ENCODE measurements at regions not wholly inside any gene's neighbourhood (a gene's known extent, or its start where the extent isn't known, plus 50 kb on each side); places are given as distances from the start of the nearest gene placed in this dataset.
"Not testable (repeated sequence)": the region's sequence is repeated elsewhere in the genome, so short reads cannot be mapped to it uniquely, and the experiment has no call there.

DNA sequence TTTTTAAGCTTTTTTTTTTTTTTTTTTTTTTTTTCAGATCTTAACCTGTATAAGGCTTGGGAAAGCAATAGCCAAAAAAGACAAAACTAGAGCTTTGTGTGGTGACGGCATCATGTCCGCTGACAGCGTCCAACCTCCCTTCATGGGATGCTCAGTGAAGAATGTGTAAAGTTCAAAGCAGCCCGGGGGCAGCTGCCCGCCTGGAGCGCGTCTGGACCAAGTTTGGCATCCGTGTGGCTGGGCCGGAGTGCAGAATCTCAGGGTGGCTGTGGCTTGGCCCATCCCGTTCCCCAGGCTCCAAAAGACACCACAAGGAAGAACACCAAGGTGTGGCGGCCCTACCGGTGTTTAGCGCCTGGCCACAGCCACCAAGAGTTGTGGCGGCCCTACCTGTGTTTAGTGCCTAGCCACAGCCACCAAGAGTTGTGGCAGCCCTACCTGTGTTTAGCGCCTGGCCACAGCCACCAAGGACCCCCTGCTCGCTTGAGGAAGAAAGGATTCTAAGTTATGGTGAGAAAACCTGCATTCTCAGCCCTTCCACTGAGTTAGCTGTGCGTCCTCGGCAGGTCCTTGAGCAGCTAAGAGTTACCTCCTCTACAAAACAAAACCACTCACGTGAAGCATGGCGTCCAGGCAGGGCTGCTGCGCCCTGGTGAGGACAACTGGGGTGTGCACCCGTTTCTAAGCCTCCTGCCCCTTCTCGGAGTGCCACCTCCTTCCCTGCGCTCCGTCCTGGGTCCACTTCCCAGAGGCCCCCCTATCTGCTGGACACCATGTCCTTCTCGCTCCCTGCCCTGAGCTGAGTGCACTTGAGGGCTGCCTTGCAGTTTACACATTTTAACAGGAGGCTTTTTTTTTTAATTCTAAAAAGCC, 103.6 kb upstream of the SALL3 start:
- DNase-seq (ENCODE audit: low read depth in 2 of 2): no peak

DNA sequence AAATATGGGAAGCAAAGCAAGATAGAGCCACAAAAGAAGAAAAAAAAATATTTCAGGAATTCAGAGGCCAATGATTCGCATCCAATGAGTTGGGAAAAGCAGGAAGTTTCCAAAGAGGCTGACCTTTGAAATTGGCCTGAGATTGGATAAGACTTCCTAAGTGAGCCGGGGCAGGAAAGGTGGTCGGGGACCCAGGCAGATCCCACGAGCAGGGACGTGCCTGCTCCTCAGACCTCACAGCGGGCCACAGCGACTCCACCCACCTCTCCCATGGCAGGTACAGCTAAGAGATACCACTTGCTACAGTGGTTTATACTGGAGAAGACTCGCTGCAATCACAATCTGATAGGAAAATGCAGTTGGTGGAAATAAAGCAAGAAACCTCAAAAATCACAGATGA, 102.8 kb upstream of the SALL3 start:
- DNase-seq (ENCODE audit: low read depth in 2 of 2): no peak

DNA sequence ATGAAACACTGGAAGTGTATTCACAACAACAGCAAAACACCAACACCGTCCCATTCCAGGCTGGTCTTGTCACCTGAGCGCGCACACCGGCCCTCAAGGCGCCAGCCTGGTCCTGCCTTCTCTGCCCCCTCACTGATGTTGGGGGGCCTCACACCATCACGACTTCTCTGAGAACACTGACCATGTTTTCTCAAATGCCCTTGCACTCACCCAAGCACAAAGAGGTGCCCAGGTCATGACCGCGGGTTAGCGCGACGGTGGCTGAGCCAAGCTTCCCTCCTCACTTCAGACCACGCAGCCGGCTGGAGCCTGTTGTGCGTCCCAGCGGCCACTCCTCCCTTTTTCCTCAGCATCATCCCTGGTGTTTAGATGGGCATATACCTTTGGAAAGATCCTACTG, 101.3 kb upstream of the SALL3 start:
- DNase-seq (ENCODE audit: low read depth in 2 of 2): no peak

DNA sequence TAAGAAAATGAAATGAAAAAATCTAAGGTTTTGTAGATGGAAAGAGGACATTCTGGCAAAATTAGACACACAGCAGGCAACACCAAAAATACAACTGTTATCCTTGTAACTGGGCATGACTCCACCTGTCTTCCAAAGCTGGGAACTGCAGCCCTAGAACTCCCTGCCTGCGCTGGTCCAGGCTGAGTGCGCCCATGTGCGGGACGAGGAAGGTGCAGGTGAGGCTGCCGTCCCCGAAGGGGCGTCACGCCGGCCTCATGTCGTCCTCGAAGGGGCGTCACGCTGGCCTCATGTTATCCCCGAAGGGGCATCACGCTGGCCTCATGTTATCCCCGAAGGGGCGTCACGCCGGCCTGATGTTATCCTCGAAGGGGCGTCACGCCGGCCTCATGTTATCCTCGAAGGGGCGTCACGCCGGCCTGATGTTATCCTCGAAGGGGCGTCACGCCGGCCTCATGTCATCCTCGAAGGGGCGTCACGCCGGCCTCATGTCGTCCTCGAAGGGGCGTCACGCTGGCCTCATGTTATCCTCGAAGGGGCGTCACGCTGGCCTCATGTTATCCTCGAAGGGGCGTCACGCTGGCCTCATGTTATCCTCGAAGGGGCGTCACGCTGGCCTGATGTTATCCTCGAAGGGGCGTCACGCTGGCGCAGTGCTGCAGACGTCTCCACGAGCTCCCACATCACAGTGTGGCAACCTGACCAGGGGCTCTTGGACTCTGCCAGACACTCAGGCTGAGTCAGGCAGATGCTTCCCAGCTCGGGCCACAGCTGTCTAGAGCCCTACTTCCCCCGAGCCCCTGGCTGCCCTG, 100.3 kb upstream of the SALL3 start:
- not testable (repeated sequence) for DNase-seq (ENCODE audit: low read depth in 2 of 2)

DNA sequence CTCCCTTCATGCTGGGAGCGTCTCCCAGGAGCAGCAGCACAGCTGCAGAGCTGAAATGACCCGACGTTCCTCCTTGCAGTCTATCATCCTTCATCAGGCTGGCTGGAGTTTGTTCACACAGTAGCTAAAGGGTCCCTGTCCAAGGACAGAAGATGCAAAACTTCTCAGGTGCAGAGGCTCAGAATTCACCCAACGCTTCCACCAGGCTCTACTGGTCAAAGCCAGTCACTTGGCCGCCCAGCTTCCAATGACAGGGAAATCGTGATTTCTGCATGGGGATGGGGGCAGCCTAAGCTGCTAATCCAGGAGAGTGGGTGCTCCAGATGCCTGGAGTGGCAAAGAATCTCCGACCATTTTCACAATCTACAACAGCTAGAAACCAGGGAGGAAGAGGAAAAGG, 97.0 kb upstream of the SALL3 start:
- no peak for DNase-seq (ENCODE audit: low read depth in 2 of 2)

DNA sequence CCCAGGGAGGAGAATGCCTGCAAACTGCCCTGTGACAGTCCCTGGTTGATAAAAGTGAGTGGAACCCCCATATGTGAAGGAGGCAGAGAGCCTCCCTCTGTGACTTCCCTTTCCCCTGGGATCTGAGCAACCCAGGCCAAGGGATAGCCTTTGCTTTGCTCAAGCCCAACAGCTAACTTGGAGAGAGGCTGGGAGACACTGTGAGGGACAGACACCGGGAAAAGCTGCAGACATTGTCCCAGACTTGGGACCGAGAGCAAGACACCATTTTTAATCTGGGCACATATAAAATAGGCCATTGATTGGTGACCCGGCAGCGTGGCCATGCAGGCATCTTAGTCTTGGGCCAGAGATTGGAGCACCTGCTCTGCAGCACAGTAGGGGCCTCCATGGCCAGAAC, 96.1 kb upstream of the SALL3 start:
- no peak for DNase-seq (ENCODE audit: low read depth in 2 of 2)

DNA sequence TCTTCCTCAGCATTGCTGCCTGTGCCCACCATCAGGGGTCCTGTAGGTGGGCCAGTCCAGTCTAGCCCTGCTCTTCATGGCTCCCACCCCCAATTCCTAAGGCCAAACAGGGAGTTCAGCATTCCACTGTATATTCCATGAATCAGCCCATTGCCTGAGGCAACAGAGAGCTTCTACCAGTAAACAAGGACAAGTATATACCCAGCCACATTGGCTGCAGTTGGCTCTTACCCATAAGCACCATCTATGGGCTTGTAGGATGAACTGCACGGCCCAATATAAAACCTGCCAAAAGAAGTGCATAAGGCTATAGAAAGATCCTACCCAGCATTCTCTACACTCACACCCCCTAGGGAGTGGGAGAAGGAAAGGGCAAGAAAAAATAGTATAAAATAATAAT, 95.1 kb upstream of the SALL3 start:
- DNase-seq (ENCODE audit: low read depth in 2 of 2): no peak

DNA sequence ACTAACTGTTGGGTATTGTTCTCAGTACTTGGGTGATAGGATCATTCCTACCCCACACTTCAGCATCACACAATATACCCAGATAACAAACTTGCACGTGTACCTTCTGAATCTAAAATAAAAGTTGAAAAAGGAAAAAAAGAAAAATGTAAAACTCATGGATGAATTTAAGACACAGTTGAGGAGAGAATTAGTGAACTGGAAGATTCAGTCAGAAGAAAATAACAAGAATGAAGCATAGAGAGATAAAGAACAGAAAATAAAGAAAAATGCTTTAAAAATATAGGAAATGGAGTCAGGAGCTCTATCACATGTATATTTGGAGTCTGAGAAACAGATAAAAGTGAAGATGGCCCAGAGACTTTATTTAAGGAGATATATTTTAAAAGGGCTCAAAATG, 90.4 kb upstream of the SALL3 start:
- DNase-seq (ENCODE audit: low read depth in 2 of 2): no peak

DNA sequence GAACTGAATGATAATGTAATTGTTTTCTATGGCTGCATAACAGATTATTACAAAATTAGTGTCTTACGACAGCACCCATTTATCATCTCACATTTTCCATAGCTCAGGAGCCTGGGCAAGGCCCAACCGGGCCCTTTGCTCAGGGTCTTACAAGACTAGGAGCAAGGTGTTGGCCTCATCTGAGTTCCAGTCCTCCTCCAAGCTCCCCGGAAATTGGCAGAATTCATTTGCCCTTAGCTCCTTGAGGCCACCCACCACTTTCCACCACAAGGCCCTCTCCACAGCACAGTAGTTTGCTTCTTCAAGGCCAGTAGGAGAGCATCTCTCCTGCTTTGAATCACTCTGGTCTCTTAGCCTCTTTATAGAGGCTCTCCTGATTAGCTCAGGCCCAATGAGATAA, 89.2 kb upstream of the SALL3 start:
- no peak for DNase-seq (ENCODE audit: low read depth in 2 of 2)

DNA sequence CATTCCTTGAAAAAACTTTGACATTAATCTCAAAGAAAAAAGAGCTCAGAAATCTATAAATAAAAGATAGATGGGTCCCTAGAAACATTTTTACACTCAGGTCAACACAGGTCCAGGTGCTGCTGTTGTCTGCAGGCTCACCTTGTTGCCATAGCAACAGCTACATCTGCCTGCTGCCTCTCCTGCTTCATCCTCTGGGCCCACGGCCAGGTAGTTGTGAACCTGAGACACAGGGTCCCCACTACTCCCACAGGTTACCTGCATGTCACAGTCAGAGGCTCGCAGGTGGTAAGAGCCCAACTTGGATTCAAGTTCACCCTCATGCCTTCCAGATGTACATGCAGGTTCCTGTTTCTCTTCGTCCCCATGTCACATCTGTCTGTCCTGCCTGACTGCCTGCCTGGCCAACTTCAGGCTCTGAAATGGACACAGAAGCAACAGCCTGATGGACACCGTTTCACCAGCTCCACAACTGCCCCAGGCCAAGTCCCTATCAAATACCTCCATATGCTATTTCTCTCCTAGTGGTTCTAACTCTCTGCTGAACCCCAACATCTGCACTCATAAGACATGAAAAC, 88.3 kb upstream of the SALL3 start:
- no peak for DNase-seq (ENCODE audit: low read depth in 2 of 2)

DNA sequence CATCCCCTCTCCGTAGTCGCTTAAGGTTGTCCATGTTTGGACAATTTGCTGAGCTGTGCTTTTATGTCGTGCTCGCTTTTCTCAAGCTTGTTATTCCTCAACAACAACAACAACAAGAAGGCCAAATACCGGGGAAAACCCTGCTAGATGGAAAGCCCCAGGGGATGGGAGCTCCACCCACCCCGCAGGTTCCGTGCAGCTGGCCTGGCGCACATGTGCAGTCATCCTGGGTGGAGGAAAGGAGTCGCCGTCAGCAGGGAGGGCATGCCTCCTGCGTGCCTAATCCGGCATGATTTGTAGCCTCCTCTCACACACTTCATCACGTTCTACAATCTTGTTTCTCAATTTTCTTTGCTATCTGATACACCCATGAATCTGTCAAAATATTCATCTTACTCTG, 87.4 kb upstream of the SALL3 start:
- no peak for DNase-seq (ENCODE audit: low read depth in 2 of 2)

DNA sequence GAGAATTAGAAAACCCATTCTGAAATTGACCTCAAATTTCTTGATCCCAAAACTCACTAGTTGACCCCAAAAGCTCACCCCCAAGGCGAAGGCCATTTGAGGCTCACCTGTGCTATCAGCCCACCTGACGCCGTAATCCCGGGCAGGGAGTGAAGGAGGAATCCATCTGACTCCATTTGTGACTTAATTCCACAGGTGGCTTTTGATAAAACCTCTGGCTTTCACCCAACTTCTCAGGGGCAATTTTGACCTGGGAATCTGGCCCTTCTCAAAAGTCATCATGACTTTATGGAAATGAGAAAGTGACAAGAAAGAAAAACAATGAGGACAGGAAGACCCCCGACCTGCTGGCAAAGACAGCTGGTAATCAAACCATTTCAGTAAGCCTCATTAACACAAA, 86.9 kb upstream of the SALL3 start:
- no peak for DNase-seq (ENCODE audit: low read depth in 2 of 2)

DNA sequence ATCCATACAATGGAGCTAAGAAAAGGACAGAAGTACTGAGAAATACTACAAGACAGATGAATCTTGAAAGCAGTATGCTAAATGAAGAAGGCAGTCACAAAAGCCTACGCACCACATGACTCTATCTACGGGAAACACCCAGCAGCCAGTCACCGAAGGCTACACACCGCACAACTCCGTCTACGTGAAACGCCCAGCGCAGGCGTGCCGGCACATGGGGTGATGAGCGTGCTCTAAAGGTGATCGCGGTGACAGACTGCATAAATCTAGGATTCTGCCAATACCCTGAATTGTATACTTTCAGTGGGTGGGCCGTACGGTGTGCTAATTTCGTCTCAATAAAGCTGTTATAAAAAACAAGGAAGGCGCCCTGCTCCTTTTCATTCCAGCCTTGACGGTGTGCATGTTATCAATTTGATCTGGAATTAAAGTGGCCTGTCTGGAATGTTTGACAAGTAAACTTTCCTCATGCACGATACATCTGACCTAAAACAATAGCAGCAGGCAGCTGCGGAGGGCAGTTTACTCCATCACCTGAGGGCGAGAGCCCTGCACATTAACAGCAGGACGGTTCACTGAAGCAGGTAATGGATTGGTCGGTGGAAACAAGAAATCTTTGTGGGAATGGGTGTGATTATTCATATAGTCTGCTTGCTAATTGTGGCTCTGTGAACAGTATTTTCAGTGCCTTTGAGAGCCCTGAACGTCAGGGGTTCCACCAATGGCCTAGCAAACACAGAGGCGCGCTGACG, 86.2 kb upstream of the SALL3 start:
- DNase-seq (ENCODE audit: low read depth in 2 of 2): no peak

DNA sequence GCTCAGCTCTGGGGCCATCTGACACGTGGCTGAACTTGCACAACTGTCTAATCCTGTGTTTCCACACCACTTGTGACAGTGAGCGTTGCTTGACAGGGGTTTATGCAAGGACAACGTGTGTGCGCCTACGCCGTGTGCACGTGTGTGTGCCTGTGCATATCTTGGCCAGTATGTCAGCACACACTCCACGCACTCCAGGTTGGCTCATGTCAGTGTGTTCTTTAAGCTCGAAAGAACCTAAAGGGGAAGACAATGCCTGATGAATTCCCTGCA, 85.6 kb upstream of the SALL3 start:
- no peak for DNase-seq (ENCODE audit: low read depth in 2 of 2)

DNA sequence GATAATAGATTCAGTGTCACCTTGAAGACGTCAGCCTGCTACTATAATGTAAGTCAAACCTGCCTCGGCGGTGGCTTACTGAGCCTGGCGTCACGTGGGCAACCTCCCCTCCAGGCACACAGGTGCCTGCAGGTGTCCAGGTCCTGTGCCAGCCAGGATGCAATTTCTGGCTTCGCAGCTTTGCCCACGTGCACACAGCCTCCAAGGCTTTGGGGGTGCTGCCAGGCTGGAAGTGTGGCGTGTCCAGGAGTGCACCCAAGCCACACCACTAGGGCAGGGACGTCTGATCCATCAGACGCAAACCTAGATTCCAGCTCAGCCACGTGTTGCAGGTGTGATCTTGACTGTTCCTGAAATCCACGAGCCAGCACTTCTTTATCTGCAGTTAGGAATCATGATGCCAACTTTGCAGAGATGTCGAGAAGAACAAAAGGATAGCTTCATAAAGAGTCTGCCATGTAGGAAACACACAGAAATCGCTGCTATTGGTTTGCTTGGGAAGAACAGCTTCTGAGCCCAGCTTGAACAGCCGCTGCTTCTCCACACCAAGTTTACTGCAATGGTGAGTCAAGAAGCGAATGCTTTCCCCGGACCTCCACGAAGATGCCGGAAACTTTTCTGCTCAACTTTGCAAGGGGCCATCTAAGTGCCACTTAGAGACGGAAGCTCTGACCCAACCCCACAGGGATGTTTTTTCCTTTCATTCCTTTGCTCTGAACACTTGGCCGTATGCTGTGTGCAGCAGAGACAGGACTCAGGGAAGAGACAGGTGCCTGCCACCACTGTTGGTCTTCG, 84.2 kb upstream of the SALL3 start:
- DNase-seq (ENCODE audit: low read depth in 2 of 2): no peak

DNA sequence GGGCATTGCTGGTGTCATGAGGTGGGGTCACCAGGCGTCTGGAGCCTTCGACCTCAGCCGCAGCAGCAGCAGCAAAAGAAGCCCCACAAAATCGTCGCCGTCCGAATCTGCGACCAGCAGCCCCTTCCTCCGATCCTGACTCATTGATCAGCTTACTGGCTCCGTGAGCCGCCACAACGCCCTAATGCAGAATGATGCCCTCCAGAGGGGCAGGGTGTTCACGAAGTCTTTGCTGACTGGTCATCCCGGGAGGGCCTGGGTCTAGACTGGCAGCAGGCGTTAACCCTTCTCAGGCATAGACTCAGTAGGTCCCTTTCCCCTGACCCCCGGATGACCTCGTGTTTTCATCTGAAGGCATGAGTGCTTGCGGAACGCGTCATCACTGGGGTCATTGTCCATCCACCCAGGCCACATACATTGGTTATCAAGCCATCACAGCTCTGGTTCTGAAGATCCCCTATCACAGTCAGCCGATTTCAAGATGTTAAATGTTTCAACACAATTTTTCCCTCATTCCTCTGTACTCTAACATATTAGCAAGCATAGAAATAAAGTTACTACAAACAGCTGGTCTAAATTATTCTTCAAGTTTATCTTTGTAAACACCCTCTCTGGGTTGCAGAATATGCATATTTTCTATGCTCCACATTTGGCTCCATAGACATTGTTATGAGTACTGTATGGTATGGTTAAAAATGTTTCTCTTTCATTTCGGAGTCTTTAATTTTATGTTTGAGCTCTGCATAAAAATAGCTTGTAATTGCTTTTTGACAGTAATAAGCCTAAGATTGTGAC, 83.3 kb upstream of the SALL3 start:
- no peak for DNase-seq (ENCODE audit: low read depth in 2 of 2)

DNA sequence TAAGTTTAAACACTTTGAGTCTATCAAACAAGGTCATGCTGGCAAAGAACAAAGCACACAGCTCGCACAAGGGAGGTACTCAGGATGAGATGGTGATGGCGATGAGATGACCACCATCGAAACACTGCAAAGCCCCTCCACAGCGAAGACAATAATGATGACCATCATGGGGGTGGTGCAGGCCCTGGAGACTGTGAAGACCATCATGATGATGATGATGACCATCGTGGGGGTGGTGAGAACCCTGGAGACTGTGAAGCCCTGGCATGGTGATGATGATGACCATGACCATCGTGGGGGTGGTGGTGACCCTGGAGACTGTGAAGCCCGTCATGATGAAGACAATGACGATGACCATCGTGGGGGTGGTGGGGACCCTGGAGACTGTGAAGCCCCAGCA, 81.6 kb upstream of the SALL3 start:
- no peak for DNase-seq (ENCODE audit: low read depth in 2 of 2)

DNA sequence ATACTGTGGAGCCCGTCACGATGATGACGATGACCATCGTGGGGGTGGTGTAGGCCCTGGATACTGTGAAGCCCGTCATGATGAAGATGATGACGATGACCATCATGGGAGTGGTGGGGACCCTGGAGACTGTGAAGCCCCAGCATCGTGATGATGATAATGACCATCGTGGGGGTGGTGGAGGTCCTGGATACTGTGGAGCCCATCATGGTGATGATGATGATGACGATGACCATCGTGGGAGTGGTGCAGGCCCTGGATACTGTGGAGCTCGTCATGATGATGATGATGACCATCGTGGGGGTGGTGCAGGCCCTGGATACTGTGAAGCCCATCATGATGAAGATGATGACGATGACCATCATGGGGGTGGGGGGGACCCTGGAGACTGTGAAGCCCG, 81.0 kb upstream of the SALL3 start:
- no peak for DNase-seq (ENCODE audit: low read depth in 2 of 2)

DNA sequence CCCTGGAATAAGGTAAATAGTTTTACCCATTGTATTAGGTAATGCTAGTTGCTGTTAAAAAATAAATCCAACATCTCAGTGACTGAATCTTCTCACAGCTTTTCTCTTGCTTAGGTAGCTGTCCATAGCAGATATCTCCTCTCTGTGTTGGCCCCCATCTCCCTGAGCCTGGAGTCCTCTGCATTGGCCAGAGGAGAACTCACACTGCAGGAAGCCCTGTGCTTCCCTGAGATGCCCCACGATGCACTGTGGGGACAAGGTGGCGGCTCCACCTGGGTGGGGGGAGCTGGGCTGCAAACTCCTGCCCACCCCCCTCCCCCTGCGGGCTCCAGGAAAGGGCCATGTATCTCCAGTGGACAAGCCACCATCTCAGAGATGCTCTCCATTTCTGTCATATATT, 80.4 kb upstream of the SALL3 start:
- no peak for DNase-seq (ENCODE audit: low read depth in 2 of 2)
